HS-27A (cell line): ENCODE measurements at regions not wholly inside any gene's neighbourhood (a gene's known extent, or its start where the extent isn't known, plus 50 kb on each side); places are given as distances from the start of the nearest gene placed in this dataset.
A peak's percentile ranks its signal among the peaks of the same experiment; 100 is the strongest.

Source experiments
- DNase-seq: peaks from one replicate; pipeline ENCODE4 v3.0.0-alpha.2; 2012; ENCODE audit warnings: low read depth, missing footprints

DNA sequence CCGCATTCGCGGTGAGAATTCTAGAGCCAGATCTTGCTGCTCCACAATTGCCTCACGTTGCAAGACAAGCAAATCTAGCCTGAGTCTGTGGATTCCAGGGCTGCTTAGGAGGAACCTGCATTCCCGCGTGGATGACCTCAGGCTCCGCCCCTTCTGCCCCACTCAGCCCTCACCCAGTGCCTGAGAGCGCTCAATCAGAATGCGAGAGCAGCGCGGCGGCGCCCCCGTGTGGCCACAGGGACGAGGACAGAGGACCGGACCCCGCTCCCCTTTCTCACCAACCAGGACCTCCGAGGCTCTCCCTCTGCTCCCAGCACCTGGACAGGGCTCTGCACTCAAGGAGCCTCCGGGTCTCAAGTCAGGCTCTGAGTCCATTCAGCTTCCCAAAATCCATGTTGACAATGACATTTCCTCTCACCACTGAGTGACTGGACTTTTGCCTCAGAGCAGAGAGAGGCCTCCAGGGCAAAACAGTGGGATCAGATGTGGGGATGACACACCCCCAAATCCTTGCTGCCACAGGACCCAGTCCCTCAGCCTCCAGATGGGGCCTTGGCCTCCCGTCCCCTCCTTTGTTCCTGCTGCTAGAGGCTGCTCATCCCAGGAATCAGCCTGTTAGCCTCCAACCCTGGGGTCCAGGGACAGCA, 52.0 kb downstream of the RPP21 start:
- peak; percentile 39 for DNase-seq

DNA sequence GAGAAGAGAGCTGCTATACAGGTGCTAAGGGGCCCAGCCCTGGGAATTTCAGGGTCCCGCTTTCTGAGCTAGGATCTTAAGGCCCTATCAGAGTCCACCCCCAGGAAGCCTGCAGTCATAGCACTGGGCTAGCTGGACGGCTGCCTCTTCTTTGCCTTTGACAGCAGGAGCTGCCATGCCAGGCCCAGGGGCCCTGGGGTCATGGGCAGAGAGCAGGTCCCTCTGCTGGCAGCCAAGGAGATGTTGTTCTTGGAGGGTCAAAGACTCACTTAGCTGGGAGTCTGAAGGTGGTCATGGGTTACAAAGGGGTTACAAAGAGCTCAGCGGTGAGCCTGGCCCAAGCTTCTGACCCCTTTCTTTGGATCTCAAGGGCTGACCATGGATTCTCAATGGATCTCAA, 52.7 kb downstream of the RPP21 start:
- DNase-seq: no peak

DNA sequence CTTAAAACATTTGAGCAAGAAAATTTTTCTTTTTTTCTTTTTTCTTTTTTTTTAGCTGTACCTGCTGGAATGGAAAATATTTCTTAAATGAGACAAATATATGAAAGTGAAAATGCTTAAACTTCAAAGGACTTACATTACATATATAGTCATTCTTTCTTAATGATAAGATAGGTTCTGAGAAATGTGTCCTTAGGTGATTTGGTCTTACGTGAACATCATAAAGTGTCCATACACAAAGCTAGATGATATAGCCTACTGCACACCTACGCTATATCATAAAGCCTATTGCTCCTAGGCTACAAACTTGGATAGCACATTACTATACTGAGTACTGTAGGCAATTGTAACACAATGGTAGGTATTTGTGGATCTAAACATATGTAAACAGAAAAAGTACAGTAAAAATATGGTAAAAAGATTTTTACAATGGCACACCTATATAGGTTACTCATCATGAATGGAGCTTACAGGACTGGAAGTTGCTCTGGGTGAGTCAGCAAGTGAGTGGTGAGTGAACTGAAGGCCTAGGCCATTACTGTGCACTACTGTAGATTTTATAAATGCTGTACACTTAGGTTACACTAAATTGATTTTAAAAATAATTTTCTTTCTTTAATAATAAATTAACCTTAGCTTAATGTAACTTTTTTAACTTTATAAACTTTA, 54.6 kb downstream of the RPP21 start:
- no peak for DNase-seq

DNA sequence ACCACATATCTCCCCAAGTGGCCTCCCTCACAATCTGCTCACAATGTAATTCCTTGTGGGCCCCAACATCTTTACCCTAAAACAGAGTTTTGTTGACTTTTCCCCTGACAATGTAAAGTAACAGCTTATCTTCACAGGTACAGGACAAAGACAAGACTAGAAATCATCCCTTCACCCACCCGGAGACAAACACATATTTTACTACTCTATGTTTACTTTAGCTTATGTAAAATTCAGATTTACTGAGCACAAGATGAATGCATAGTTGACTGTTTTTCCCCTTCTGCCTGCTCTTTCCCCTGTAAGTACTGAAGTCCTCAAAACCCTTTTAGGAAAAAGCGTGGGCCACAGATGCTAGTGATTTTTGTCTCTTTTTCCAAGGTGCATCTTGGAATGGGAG, 61.0 kb downstream of the RPP21 start:
- DNase-seq: no peak

DNA sequence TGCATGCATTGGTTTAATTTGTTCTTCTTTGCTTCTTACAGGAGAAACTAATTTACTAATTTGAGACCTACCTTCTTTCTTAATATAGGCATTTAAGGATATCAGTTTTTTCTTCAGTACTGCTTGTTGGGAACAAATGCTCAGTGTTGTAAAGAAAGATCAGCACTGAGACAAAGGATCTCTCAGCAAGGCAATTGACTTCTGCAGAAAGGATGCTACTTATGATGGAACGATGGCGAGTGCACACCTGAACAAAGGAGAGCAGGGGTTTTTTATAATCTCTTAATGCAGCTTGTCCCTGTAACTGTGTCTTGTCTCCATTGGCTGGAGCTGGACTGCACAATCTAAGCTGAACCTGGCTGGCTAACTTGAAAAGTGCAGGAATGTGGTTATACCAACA, 64.2 kb downstream of the RPP21 start:
- no peak for DNase-seq

DNA sequence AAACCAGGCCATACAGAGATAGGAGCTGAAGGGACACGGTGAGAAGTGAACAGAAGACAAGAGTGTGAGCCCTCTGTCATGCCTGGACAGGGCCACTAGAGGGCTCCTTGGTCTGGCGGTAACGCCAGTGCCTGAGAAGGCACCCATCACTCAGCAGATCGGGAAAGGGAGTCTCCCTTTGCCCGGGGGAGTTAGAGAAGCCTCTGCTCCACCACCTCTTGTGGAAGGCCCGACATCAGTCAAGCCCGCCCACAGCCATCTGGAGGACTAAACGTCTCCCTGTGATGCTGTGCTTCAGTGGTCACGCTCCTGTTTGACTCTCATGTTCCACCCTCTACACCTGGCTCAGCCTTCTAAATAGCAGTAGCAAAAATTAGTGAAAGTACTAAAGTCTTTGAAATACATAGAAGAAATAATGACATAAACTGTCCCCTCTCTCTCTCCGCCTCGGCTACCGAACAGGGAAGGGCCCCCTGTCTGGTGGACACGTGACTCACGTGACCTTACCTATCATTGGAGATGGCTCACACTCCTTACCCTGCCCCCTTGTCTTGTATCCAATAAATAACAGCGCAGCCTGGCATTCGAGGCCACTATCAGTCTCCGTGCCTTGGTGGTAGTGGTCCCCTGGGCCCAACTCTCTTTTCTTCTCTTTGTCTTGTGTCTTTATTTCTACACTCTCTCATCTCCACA, 66.7 kb downstream of the RPP21 start:
- no peak for DNase-seq

DNA sequence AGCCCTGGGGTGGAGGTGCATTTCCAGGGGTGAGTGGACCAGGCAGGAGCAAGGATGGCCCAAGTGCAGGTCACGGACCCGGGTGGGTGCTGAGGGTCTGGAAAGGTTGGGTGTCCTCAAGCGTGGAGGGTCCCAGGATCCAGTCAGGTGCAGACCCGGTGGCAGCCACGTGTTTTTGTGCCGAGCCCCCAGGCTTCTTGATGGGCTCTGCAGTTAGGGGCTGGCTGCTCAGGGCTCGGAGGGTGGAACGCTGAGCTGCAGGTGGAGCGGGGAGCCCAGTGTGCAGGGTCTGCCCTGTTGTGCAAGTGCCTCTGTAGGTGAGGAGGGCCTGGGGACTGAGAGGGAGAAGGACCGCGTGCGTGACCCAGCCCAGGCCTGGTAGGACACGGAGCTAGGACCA, 70.9 kb upstream of the HLA-E start:
- DNase-seq: no peak

DNA sequence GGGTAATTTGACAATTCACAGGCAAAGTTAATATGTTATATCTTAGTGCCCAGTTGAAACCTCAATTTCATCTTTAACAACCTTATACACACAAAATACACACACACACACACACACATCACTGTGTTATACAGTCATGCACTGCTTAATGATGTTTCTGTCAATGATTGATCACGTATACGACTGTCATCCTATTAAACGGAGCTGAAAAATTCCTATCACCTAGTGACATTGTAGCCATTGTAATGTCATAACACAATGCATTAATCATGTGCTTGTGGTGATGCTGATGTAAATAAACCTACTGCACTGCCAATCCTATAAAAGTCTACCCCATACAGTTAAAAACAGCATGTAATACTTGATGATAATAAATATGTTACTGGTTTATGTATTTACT, 64.8 kb upstream of the HLA-E start:
- no peak for DNase-seq
